Esophagus squamous epithelium (tissue), 5 donors: ENCODE measurements at regions not wholly inside any gene's neighbourhood (a gene's known extent, or its start where the extent isn't known, plus 50 kb on each side); places are given as distances from the start of the nearest gene placed in this dataset.

Source experiments
- DNase-seq: peaks from one replicate; lab custom pipeline; 2025; lab: John Stamatoyannopoulos, UW
- H3K27ac ChIP-seq, 4 donors: fragments of 200-600 bp; sonication (generic); one replicate each; pipeline ENCODE4 v1.5.1; 2016 to 2019; ENCODE audit warnings: mild to moderate bottlenecking in 1 of 4
- H3K27me3 ChIP-seq, 4 donors: fragments of 200-600 bp; sonication (generic); 1 replicate in 3 of 4; 2 replicates in 1 of 4; pipeline versions ENCODE4 v1.5.1 to v1.6.0; 2017 to 2021; ENCODE audit warnings: antibody characterized with exemption in 1 of 4
- H3K36me3 ChIP-seq, 3 donors: fragments of 200-600 bp; sonication (generic); one replicate each; pipeline ENCODE4 v1.5.1; 2016 to 2019
- H3K4me1 ChIP-seq, 3 donors: fragments of 200-600 bp; sonication (generic); one replicate each; pipeline ENCODE4 v1.5.1; 2017 to 2019
- H3K4me3 ChIP-seq, 4 donors: fragments of 200-600 bp; sonication (generic); 1 replicate in 3 of 4; 2 replicates in 1 of 4; pipeline ENCODE4 v1.5.1; 2016 to 2019; ENCODE audit warnings: mild to moderate bottlenecking in 2 of 4, moderate library complexity in 1 of 4
- H3K9me3 ChIP-seq, 3 donors: fragments of 200-600 bp; sonication (generic); one replicate each; pipeline ENCODE4 v1.5.1; 2016 to 2019
- CTCF ChIP-seq, 6 experiments: fragments of 450-650 bp in 4 of 6; fragments of 200-600 bp in 2 of 6; sonication (generic) in 2 of 6; IDR thresholded peaks; one replicate each; pipeline ENCODE4 v1.5.1; 2016 to 2019; ENCODE audit warnings: antibody characterized with exemption in 6 of 6, mild to moderate bottlenecking in 4 of 6, moderate library complexity in 4 of 6
- POLR2A ChIP-seq, 4 donors: fragments of 450-650 bp; IDR thresholded peaks; one replicate each; pipeline ENCODE4 v1.6.1; 2017; ENCODE audit warnings: antibody characterized with exemption in 4 of 4, mild to moderate bottlenecking in 4 of 4, moderate library complexity in 3 of 4
- WGBS, 2 donors: methylation state at CpG; one replicate each; pipeline ENCODE4 v1.1.5; 2018; 5-methylcytosine and 5-hydroxymethylcytosine counted together
- intact Hi-C: fragments of 100-400 bp; cut with DNase I; formaldehyde crosslinking; loops from one replicate; pipeline ENCODE4 v1.15.0; 2022
- donor health status: DM: yes; HTN: yes; CAD: no.

GRCh38 chr6:54053881-54054391 is 57.3 kb upstream of the MLIP start:
- Histone ChIP-seq H3K9me3 (no peaks in the 10 kb centered on the region), H3K27ac (peak overlapping the region in 3 of 4 donors; percentile 55 to 80 (median 70)), H3K4me3 (peak overlapping the region in 1 of 4 donors; percentile 23), H3K36me3 (no peaks in the 10 kb centered on the region), H3K4me1 (peaks cover 0 to 19% (median 0%) of the 10 kb centered on the region in 3 donors), H3K27me3 (no peaks in the 10 kb centered on the region)
- DNase-seq = no peak
- intact Hi-C loops = no loop called here
- 7 to 22% methylated on average over 4 of the region's 4 CpGs for WGBS, 2 donors
- no peak for TF ChIP-seq POLR2A (IDR thresholded peaks at IDR 0.05)
- no peak for TF ChIP-seq CTCF (IDR thresholded peaks at IDR 0.05)

- WGBS, 2 donors = 84 to 95% methylated on average over 3 of the region's 3 CpGs
- intact Hi-C loops = no loop called here
- no peak overlapping the region for H3K27ac ChIP-seq
- no peak for DNase-seq
- no peak for TF ChIP-seq CTCF (IDR thresholded peaks at IDR 0.05)
- no peak for TF ChIP-seq POLR2A (IDR thresholded peaks at IDR 0.05)
- H3K27me3 ChIP-seq = no peaks in the 10 kb centered on the region
- peaks cover 0 to 25% (median 0%) of the 10 kb centered on the region in 3 donors for H3K4me1 ChIP-seq
- no peaks in the 10 kb centered on the region for H3K36me3 ChIP-seq
- no peak overlapping the region for H3K4me3 ChIP-seq
- no peaks in the 10 kb centered on the region for H3K9me3 ChIP-seq
Measured at GRCh38 chr6:54056105-54056504, 55.1 kb upstream of the MLIP start.

DNA sequence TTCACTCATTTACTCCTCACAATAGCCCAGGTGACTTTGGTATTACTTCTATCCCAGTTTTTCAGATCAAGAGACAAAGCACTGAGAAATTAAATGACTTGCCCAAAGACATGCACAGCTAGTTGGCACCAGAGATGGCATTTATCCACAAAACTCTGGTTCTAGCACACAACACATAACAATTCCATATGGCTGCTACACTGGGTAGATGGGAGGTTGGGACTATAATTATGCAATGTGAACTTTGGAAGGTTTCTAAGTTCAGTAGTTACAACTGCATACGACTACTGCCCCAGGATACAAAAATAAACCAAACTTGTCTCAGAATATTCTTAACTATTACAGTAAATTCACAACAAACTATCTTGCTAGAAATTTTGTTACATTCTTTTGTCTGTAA is 54.2 kb upstream of the MLIP start:
- Histone ChIP-seq H3K9me3 (no peaks in the 10 kb centered on the region), H3K4me3 (no peak overlapping the region), H3K27me3 (no peaks in the 10 kb centered on the region), H3K27ac (no peak overlapping the region), H3K36me3 (no peaks in the 10 kb centered on the region), H3K4me1 (peaks cover 0 to 25% (median 0%) of the 10 kb centered on the region in 3 donors)
- 57 to 76% methylated on average over 1 of the region's 1 CpG for WGBS, 2 donors
- intact Hi-C loops = no loop called here
- no peak for DNase-seq
- TF ChIP-seq CTCF (IDR thresholded peaks at IDR 0.05) (no peak), POLR2A (IDR thresholded peaks at IDR 0.05) (no peak)

DNA sequence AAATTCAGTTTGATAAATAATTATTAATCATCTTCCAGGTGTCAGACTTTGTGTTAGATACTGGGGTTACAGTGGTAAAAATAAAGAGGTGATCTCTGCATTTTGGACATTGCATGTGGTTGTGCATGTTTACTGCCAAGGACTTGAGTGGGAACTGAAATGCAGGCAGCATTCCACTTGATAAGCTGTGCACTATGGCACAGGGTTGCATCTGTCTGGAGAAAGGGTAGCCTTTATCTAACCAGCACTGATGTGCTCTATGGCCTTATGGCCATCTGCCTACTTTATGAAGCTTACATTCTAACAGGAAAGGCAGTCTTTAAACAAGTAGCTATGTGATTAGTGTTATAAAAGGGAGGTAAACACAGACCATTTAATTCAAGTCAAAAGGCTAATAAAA is 53.0 kb upstream of the MLIP start:
- DNase-seq = no peak
- Histone ChIP-seq H3K4me3 (no peak overlapping the region), H3K9me3 (no peaks in the 10 kb centered on the region), H3K27ac (no peak overlapping the region), H3K4me1 (peaks cover 0 to 24% (median 0%) of the 10 kb centered on the region in 3 donors), H3K36me3 (no peaks in the 10 kb centered on the region), H3K27me3 (no peaks in the 10 kb centered on the region)
- intact Hi-C loops = no loop called here
- no peak for TF ChIP-seq CTCF (IDR thresholded peaks at IDR 0.05)
- no peak for TF ChIP-seq POLR2A (IDR thresholded peaks at IDR 0.05)

GRCh38 chr6:54059683-54060082 is 51.6 kb upstream of the MLIP start:
- Histone ChIP-seq H3K4me1 (peaks cover 0 to 12% (median 0%) of the 10 kb centered on the region in 3 donors), H3K4me3 (no peak overlapping the region), H3K27me3 (no peaks in the 10 kb centered on the region), H3K36me3 (no peaks in the 10 kb centered on the region), H3K27ac (peak overlapping the region in 1 of 4 donors; percentile 21), H3K9me3 (no peaks in the 10 kb centered on the region)
- DNase-seq = no peak
- TF ChIP-seq POLR2A (IDR thresholded peaks at IDR 0.05) = no peak
- no peak for TF ChIP-seq CTCF (IDR thresholded peaks at IDR 0.05)
- intact Hi-C loops = no loop called here
- WGBS, 2 donors = 68 to 80% methylated on average over 2 of the region's 2 CpGs
